ENCODE measurements at regions not wholly inside any gene's neighbourhood (a gene's known extent, or its start where the extent isn't known, plus 50 kb on each side); places are given as distances from the start of the nearest gene placed in this dataset.

DNA sequence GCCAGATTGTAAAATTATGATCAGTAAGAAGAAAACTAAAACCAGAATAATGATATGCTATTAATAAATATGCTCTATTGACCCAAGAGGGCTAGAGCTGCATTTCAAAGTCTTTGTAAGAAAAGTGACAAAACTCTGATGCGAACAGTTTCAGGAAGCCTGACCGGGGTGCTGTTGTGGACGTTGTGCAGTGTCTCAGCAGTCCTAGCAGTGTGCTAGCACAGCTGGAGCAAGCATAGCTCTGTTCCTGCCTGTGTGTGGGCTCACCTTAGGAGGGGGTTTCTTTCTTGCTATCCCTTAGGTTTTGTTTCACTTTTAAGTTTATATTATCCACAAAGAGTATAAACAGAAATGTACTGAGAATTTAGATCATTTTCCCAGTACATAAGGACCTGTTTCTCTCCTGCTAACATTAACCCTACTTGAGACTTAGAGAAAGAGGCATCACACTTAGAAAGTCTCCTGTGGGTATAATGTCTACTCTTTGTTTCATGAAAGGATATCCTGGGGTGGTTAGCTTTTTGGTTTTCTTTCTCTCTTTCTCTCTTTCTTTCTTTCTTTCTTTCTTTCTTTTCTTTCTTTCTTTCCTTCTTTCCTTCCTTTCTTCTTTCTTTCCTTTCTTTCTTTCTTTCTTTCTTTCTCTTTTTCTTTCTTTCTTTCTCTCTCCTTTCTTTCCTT lies 124.5 kb downstream of the TMEM182 start:
- no peak overlapping the region for H2AFZ ChIP-seq (ENCODE audit: low read depth, low read length)
- H3K14ac ChIP-seq (ENCODE audit: low read length in 2 of 2) = no peak overlapping the region
- WGBS = 91% methylated on average over 3 of the region's 3 CpGs

DNA sequence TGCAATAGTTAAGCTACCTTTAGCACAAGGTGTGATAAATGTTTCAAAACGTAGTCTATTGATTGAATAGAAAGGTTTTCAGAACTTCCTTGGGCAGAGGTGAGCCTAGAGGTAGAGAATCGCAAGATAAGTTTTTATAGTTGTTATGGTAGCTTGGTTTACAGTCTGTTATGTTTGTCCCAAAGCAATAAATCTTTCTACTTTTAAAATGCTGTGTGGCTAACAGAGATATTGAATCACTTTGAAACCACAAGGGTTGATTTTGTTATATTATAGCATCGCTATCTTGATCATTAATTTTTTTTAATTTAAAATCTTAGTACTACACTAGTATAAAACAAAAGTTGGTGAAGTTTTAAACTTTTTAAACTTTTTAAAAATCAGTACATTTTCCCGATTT lies 126.7 kb downstream of the TMEM182 start:
- Histone ChIP-seq H2AFZ (ENCODE audit: low read depth, low read length) (no peak overlapping the region), H3K18ac (ENCODE audit: low read depth in 1 of 2, low read length in 2 of 2) (no peak overlapping the region), H3K4me2 (ENCODE audit: low read length, poor library complexity, severe bottlenecking) (no peak overlapping the region), H3K36me3 (ENCODE audit: control insufficient read depth in 1 of 2, insufficient read depth in 2 of 2, low read depth in 1 of 2, low read length in 2 of 2) (no peaks in the 10 kb centered on the region), H3K9ac (ENCODE audit: low read length) (no peak overlapping the region), H3K4me1 (ENCODE audit: control insufficient read depth, insufficient read depth, low read depth, low read length) (no peaks in the 10 kb centered on the region), H4K91ac (ENCODE audit: low read length) (no peak overlapping the region), H2BK12ac (ENCODE audit: low read length in 2 of 2) (no peak overlapping the region), H3K27me3 (ENCODE audit: control insufficient read depth in 1 of 2, insufficient read depth in 1 of 2, low read length in 2 of 2) (no peaks in the 10 kb centered on the region), H2BK5ac (ENCODE audit: low read depth, low read length, poor library complexity, severe bottlenecking) (no peak overlapping the region), H2AK5ac (ENCODE audit: low read length, severe bottlenecking) (no peak overlapping the region), H3K9me3 (ENCODE audit: control insufficient read depth, low read length) (no peaks in the 10 kb centered on the region), H3K79me1 (replicated peaks; ENCODE audit: low read length, poor library complexity, severe bottlenecking) (no peaks in the 10 kb centered on the region), H3K27ac (ENCODE audit: low read length, poor library complexity, severe bottlenecking) (no peak overlapping the region), H3K14ac (ENCODE audit: low read length in 2 of 2) (no peak overlapping the region), H3K4ac (ENCODE audit: low read depth in 1 of 2, low read length in 2 of 2) (no peak overlapping the region), H2BK120ac (ENCODE audit: low read depth, low read length) (no peak overlapping the region), H3K4me3 (ENCODE audit: insufficient read depth in 1 of 2, low read depth in 1 of 2, low read length in 2 of 2) (no peak overlapping the region), H4K8ac (ENCODE audit: low read length) (no peak overlapping the region), H3K23ac (ENCODE audit: low read length in 2 of 2) (no peak overlapping the region), H2BK15ac (ENCODE audit: low read depth, poor library complexity, severe bottlenecking) (no peak overlapping the region)
- 81% methylated on average over 3 of the region's 4 CpGs for WGBS
- no peak for DNase-seq

More for the DNA sequence above, 124.5 kb downstream of the TMEM182 start:
- H2BK120ac ChIP-seq (ENCODE audit: low read depth, low read length) = no peak overlapping the region
- H2BK12ac ChIP-seq (ENCODE audit: low read length in 2 of 2) = no peak overlapping the region
- H4K91ac ChIP-seq (ENCODE audit: low read length) = no peak overlapping the region
- no peak overlapping the region for H3K18ac ChIP-seq (ENCODE audit: low read depth in 1 of 2, low read length in 2 of 2)
- H3K4me1 ChIP-seq (ENCODE audit: control insufficient read depth, insufficient read depth, low read depth, low read length) = no peaks in the 10 kb centered on the region
- no peak overlapping the region for H2AK5ac ChIP-seq (ENCODE audit: low read length, severe bottlenecking)
- no peaks in the 10 kb centered on the region for H3K79me1 ChIP-seq (replicated peaks; ENCODE audit: low read length, poor library complexity, severe bottlenecking)
- H3K36me3 ChIP-seq (ENCODE audit: control insufficient read depth in 1 of 2, insufficient read depth in 2 of 2, low read depth in 1 of 2, low read length in 2 of 2) = no peaks in the 10 kb centered on the region
- DNase-seq = no peak
- no peak overlapping the region for H3K9ac ChIP-seq (ENCODE audit: low read length)
- no peaks in the 10 kb centered on the region for H3K9me3 ChIP-seq (ENCODE audit: control insufficient read depth, low read length)
- H3K4me3 ChIP-seq (ENCODE audit: insufficient read depth in 1 of 2, low read depth in 1 of 2, low read length in 2 of 2) = no peak overlapping the region
- H2BK15ac ChIP-seq (ENCODE audit: low read depth, poor library complexity, severe bottlenecking) = no peak overlapping the region
- H3K4me2 ChIP-seq (ENCODE audit: low read length, poor library complexity, severe bottlenecking) = no peak overlapping the region
- H3K4ac ChIP-seq (ENCODE audit: low read depth in 1 of 2, low read length in 2 of 2) = no peak overlapping the region
- no peak overlapping the region for H4K8ac ChIP-seq (ENCODE audit: low read length)
- H3K27me3 ChIP-seq (ENCODE audit: control insufficient read depth in 1 of 2, insufficient read depth in 1 of 2, low read length in 2 of 2) = no peaks in the 10 kb centered on the region
- H3K23ac ChIP-seq (ENCODE audit: low read length in 2 of 2) = no peak overlapping the region
- no peak overlapping the region for H2BK5ac ChIP-seq (ENCODE audit: low read depth, low read length, poor library complexity, severe bottlenecking)
- H3K27ac ChIP-seq (ENCODE audit: low read length, poor library complexity, severe bottlenecking) = no peak overlapping the region

DNA sequence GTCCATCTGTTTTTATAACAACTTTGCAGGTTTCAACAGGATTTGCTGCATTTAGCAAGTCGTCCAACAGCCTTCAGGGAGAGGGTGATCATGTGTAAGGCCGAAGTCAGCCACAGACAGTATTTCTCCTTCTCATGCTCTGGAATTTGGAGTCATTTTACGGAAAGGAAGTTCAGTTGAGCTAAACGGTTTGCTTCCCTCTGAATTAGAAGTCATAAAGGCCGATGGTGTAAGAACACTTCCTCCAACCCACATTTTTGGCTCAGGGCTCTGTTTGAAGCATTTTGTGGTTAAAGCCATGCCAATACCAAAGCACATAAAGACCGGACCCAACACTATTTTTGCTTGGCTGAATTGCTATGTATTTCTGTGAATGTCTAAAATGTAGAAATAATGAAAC lies 129.5 kb downstream of the TMEM182 start:
- Histone ChIP-seq H3K9ac (ENCODE audit: low read length) (no peak overlapping the region), H3K36me3 (ENCODE audit: control insufficient read depth in 1 of 2, insufficient read depth in 2 of 2, low read depth in 1 of 2, low read length in 2 of 2) (no peaks in the 10 kb centered on the region), H3K18ac (ENCODE audit: low read depth in 1 of 2, low read length in 2 of 2) (no peak overlapping the region), H2AFZ (ENCODE audit: low read depth, low read length) (no peak overlapping the region), H3K4me2 (ENCODE audit: low read length, poor library complexity, severe bottlenecking) (no peak overlapping the region), H4K91ac (ENCODE audit: low read length) (no peak overlapping the region), H3K27me3 (ENCODE audit: control insufficient read depth in 1 of 2, insufficient read depth in 1 of 2, low read length in 2 of 2) (no peaks in the 10 kb centered on the region), H3K23ac (ENCODE audit: low read length in 2 of 2) (no peak overlapping the region), H4K8ac (ENCODE audit: low read length) (no peak overlapping the region), H3K27ac (ENCODE audit: low read length, poor library complexity, severe bottlenecking) (no peak overlapping the region), H3K9me3 (ENCODE audit: control insufficient read depth, low read length) (no peaks in the 10 kb centered on the region), H2BK5ac (ENCODE audit: low read depth, low read length, poor library complexity, severe bottlenecking) (no peak overlapping the region), H3K14ac (ENCODE audit: low read length in 2 of 2) (no peak overlapping the region), H2AK5ac (ENCODE audit: low read length, severe bottlenecking) (no peak overlapping the region), H3K4ac (ENCODE audit: low read depth in 1 of 2, low read length in 2 of 2) (no peak overlapping the region), H2BK120ac (ENCODE audit: low read depth, low read length) (no peak overlapping the region), H2BK15ac (ENCODE audit: low read depth, poor library complexity, severe bottlenecking) (no peak overlapping the region), H2BK12ac (ENCODE audit: low read length in 2 of 2) (no peak overlapping the region), H3K4me1 (ENCODE audit: control insufficient read depth, insufficient read depth, low read depth, low read length) (no peaks in the 10 kb centered on the region), H3K79me1 (replicated peaks; ENCODE audit: low read length, poor library complexity, severe bottlenecking) (no peaks in the 10 kb centered on the region), H3K4me3 (ENCODE audit: insufficient read depth in 1 of 2, low read depth in 1 of 2, low read length in 2 of 2) (no peak overlapping the region)
- DNase-seq = no peak
- WGBS = 65% methylated on average over 5 of the region's 6 CpGs

DNA sequence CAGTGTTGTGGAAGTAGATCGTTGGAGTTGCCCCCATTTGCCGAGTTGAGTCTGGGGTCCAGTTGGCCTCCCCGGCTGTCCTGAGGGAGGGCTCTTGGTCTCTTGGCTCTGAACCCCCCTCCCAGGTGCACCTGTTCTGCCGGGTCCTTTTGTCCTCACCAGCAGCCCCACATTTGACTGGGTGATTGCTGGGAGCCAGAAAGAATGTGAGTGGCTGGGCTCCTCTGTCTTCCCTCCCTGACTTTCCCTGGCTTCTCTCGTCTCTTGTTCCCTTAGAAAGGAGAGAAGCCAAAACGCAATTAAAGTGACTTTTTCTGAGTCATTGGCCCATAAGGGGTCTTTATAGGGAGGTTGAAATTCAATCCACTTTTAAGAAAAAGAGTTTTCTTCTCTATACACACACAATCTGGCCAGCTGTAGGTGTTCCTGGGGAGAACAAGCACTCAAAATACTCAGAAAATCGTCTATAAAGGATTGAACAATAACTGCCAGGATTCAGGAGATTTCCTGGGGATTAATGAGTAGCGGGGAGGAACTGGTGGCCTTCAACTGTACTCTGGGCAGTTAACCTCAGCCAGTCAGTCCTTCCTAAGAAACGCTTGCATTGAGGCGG lies 131.0 kb downstream of the TMEM182 start:
- H2AFZ ChIP-seq (ENCODE audit: low read depth, low read length) = no peak overlapping the region
- no peak overlapping the region for H2BK12ac ChIP-seq (ENCODE audit: low read length in 2 of 2)
- WGBS = 77% methylated on average over 9 of the region's 10 CpGs
- no peak overlapping the region for H2BK15ac ChIP-seq (ENCODE audit: low read depth, poor library complexity, severe bottlenecking)
- H2BK120ac ChIP-seq (ENCODE audit: low read depth, low read length) = no peak overlapping the region
- no peak overlapping the region for H2AK5ac ChIP-seq (ENCODE audit: low read length, severe bottlenecking)
- no peak overlapping the region for H4K91ac ChIP-seq (ENCODE audit: low read length)
- no peak overlapping the region for H3K4me2 ChIP-seq (ENCODE audit: low read length, poor library complexity, severe bottlenecking)
- no peaks in the 10 kb centered on the region for H3K36me3 ChIP-seq (ENCODE audit: control insufficient read depth in 1 of 2, insufficient read depth in 2 of 2, low read depth in 1 of 2, low read length in 2 of 2)
- H3K23ac ChIP-seq (ENCODE audit: low read length in 2 of 2) = no peak overlapping the region
- H2BK5ac ChIP-seq (ENCODE audit: low read depth, low read length, poor library complexity, severe bottlenecking) = no peak overlapping the region
- no peak overlapping the region for H3K4ac ChIP-seq (ENCODE audit: low read depth in 1 of 2, low read length in 2 of 2)
- DNase-seq = no peak
- H3K4me3 ChIP-seq (ENCODE audit: insufficient read depth in 1 of 2, low read depth in 1 of 2, low read length in 2 of 2) = no peak overlapping the region
- H3K14ac ChIP-seq (ENCODE audit: low read length in 2 of 2) = no peak overlapping the region
- no peak overlapping the region for H4K8ac ChIP-seq (ENCODE audit: low read length)
- no peak overlapping the region for H3K27ac ChIP-seq (ENCODE audit: low read length, poor library complexity, severe bottlenecking)
- no peak overlapping the region for H3K18ac ChIP-seq (ENCODE audit: low read depth in 1 of 2, low read length in 2 of 2)
- no peak overlapping the region for H3K9ac ChIP-seq (ENCODE audit: low read length)
- H3K27me3 ChIP-seq (ENCODE audit: control insufficient read depth in 1 of 2, insufficient read depth in 1 of 2, low read length in 2 of 2) = no peaks in the 10 kb centered on the region
- no peaks in the 10 kb centered on the region for H3K79me1 ChIP-seq (replicated peaks; ENCODE audit: low read length, poor library complexity, severe bottlenecking)
- H3K9me3 ChIP-seq (ENCODE audit: control insufficient read depth, low read length) = no peaks in the 10 kb centered on the region
- H3K4me1 ChIP-seq (ENCODE audit: control insufficient read depth, insufficient read depth, low read depth, low read length) = no peaks in the 10 kb centered on the region
